DMS 273 (cell line): ENCODE measurements at regions not wholly inside any gene's neighbourhood (a gene's known extent, or its start where the extent isn't known, plus 50 kb on each side); places are given as distances from the start of the nearest gene placed in this dataset.
"Not testable (repeated sequence)": the region's sequence is repeated elsewhere in the genome, so short reads cannot be mapped to it uniquely, and the experiment has no call there.

Experiments
- DNase-seq: peaks from one replicate; lab custom pipeline; 2025; ENCODE audit not compliant: unreplicated experiment; lab: John Stamatoyannopoulos, UW

GRCh38 chr7:149714081-149714909, 59.1 kb downstream of the ZNF467 start:
- DNase-seq, result peak; percentile 99

- no peak for DNase-seq
Measured at GRCh38 chr7:149713731-149714068, 59.7 kb downstream of the ZNF467 start.

GRCh38 chr7:149713061-149713730, 60.2 kb downstream of the ZNF467 start:
- DNase-seq, result no peak

- DNase-seq, result no peak
Measured at GRCh38 chr7:149708026-149708425, 65.4 kb downstream of the ZNF467 start.

GRCh38 chr7:149707448-149707886, 65.9 kb downstream of the ZNF467 start:
- DNase-seq, result peak; percentile 91

GRCh38 chr7:149706398-149706797, 67.0 kb downstream of the ZNF467 start:
- DNase-seq, result no peak

GRCh38 chr7:149704507-149704906, 68.9 kb downstream of the ZNF467 start:
- no peak for DNase-seq

- no peak for DNase-seq
Measured at GRCh38 chr7:149703044-149703650, 70.2 kb downstream of the ZNF467 start.

GRCh38 chr7:149701495-149702240, 71.7 kb downstream of the ZNF467 start:
- DNase-seq, result no peak

GRCh38 chr7:149697767-149698166, 75.6 kb downstream of the ZNF467 start:
- DNase-seq, result not testable (repeated sequence)

GRCh38 chr7:149696280-149696679, 77.1 kb downstream of the ZNF467 start:
- no peak for DNase-seq

- no peak for DNase-seq
Measured at GRCh38 chr7:149692557-149692982, 80.8 kb downstream of the ZNF467 start.

- DNase-seq, result no peak
Measured at GRCh38 chr7:149692056-149692455, 81.3 kb downstream of the ZNF467 start.

- peak; percentile 98 for DNase-seq
Measured at GRCh38 chr7:149690688-149691446, 82.5 kb downstream of the ZNF467 start.

- DNase-seq, result peak; percentile 37
Measured at GRCh38 chr7:149689291-149689721, 84.1 kb downstream of the ZNF467 start.

- no peak for DNase-seq
Measured at GRCh38 chr7:149688836-149689235, 84.6 kb downstream of the ZNF467 start.

GRCh38 chr7:149687820-149688219, 85.6 kb downstream of the ZNF467 start:
- DNase-seq, result not testable (repeated sequence)

- DNase-seq, result no peak
Measured at GRCh38 chr7:149686449-149686848, 86.9 kb downstream of the ZNF467 start.

- no peak for DNase-seq
Measured at GRCh38 chr7:149686011-149686410, 87.4 kb downstream of the ZNF467 start.

- peak; percentile 40 for DNase-seq
Measured at GRCh38 chr7:149685455-149685854, 87.9 kb downstream of the ZNF467 start.
